Lower lobe of right lung (tissue), 2 donors: ENCODE measurements at regions not wholly inside any gene's neighbourhood (a gene's known extent, or its start where the extent isn't known, plus 50 kb on each side); places are given as distances from the start of the nearest gene placed in this dataset.

Experiments
- ATAC-seq, 2 donors: fragments of 200-7000 bp; cut with Tn5 transposase; one replicate each; pipeline ENCODE4 v1.9.1; 2020 to 2022; ENCODE audit warnings: mild to moderate bottlenecking in 2 of 2, moderate library complexity in 2 of 2
- DNase-seq: peaks from one replicate; pipeline ENCODE4 v3.0.0-alpha.2; 2020
- H3K27ac ChIP-seq: fragments of 200-600 bp; one replicate; pipeline ENCODE4 v1.8.0; 2022
- H3K27me3 ChIP-seq: fragments of 200-600 bp; one replicate; pipeline ENCODE4 v1.8.0; 2022; ENCODE audit warnings: low read depth
- H3K36me3 ChIP-seq: fragments of 200-600 bp; one replicate; pipeline ENCODE4 v1.8.0; 2022; ENCODE audit warnings: mild to moderate bottlenecking
- H3K4me1 ChIP-seq: fragments of 200-600 bp; one replicate; pipeline ENCODE4 v1.8.0; 2022
- H3K4me3 ChIP-seq: fragments of 200-600 bp; one replicate; pipeline ENCODE4 v1.8.0; 2022; ENCODE audit warnings: mild to moderate bottlenecking
- H3K9me3 ChIP-seq: fragments of 200-600 bp; one replicate; pipeline ENCODE4 v1.8.0; 2022
- CTCF ChIP-seq: fragments of 200-600 bp; IDR thresholded peaks from one replicate; pipeline ENCODE4 v1.8.0; 2022; ENCODE audit warnings: antibody characterized with exemption, mild to moderate bottlenecking
- intact Hi-C: fragments of 100-400 bp; cut with DNase I; formaldehyde crosslinking; loops from one replicate; pipeline ENCODE4 v1.11.0; 2022
- donor health status: DM: no; HTN: yes; CAD: no; lungs with severe emphysema.

GRCh38 chr5:17395106-17395880, 102.7 kb upstream of the TAF11L2 start:
- Histone ChIP-seq H3K4me1 (no peaks in the 10 kb centered on the region), H3K9me3 (no peaks in the 10 kb centered on the region), H3K27me3 (peaks cover 5% of the 10 kb centered on the region), H3K36me3 (no peaks in the 10 kb centered on the region), H3K4me3 (no peak overlapping the region), H3K27ac (no peak overlapping the region)
- ATAC-seq, result no peak
- TF ChIP-seq CTCF, result no peak
- intact Hi-C loops, result no loop called here
- no peak for DNase-seq

- DNase-seq (no peak), ATAC-seq (no peak)
- Histone ChIP-seq H3K36me3 (no peaks in the 10 kb centered on the region), H3K4me1 (no peaks in the 10 kb centered on the region), H3K27ac (no peak overlapping the region), H3K9me3 (no peaks in the 10 kb centered on the region), H3K4me3 (no peak overlapping the region), H3K27me3 (peaks cover 5% of the 10 kb centered on the region)
- no peak for TF ChIP-seq CTCF
- intact Hi-C loops, result no loop called here
These were observed 101.8 kb upstream of the TAF11L2 start for GRCh38 chr5:17396247-17396646.

GRCh38 chr5:17398431-17398830, 99.6 kb upstream of the TAF11L2 start:
- intact Hi-C loops, result no loop called here
- DNase-seq, result no peak
- Histone ChIP-seq H3K27ac (no peak overlapping the region), H3K27me3 (peaks cover 5% of the 10 kb centered on the region), H3K4me3 (no peak overlapping the region), H3K4me1 (no peaks in the 10 kb centered on the region), H3K36me3 (no peaks in the 10 kb centered on the region), H3K9me3 (no peaks in the 10 kb centered on the region)
- ATAC-seq, result no peak
- no peak for TF ChIP-seq CTCF

DNA sequence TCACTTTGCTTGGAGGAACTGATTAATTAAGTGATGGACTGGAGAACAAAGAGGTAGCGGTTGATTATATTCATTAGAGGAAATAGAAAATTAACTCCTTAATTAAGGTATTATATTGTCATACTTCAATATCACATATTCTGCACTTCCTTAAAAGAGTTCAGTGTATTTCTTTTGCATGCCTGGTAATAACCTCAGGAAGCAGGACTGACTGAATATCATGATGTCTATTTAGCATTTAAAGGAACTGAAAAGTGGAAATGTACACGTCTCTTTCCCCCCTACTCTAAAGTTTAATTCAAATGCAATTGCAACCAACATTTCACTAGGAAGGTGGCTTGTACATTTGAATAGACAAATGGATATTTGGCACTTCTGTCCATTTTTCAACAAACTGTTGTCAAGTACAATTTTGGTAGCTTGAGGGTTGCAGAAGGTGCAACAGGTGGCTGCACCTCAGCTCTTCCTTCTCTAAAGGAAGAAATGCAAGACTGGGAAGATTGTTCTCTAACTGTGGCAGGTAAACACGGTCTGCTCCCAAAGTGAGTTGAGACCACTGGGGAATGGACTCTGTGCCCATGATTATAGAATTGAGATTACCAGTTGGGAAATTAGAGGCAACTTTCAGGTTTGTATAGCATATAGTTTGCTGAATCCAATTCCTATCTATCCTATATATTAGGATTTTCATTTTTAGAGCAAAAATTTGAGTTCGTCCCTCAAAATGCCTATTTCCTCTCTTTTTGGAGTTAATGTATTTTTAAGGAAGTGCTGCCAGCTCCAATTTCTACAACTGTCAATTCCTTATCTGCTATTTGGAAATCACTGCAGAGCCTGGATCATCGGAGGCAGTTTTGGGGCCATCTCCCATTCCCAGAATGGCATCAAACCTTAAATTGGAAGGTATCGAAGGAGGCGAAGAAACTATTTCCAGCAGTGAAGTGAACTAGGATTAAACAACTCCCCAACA, 98.9 kb upstream of the TAF11L2 start:
- intact Hi-C loops, result no loop called here
- no peak for ATAC-seq
- no peak for TF ChIP-seq CTCF
- DNase-seq, result no peak
- no peak overlapping the region for H3K4me3 ChIP-seq
- H3K27ac ChIP-seq, result no peak overlapping the region
- no peaks in the 10 kb centered on the region for H3K4me1 ChIP-seq
- no peaks in the 10 kb centered on the region for H3K9me3 ChIP-seq
- H3K36me3 ChIP-seq, result no peaks in the 10 kb centered on the region
- peaks cover 5% of the 10 kb centered on the region for H3K27me3 ChIP-seq

- peaks cover 5% of the 10 kb centered on the region for H3K27me3 ChIP-seq
- no peak overlapping the region for H3K27ac ChIP-seq
- ATAC-seq, result no peak
- no peaks in the 10 kb centered on the region for H3K9me3 ChIP-seq
- no peaks in the 10 kb centered on the region for H3K4me1 ChIP-seq
- no peak for DNase-seq
- no peaks in the 10 kb centered on the region for H3K36me3 ChIP-seq
- TF ChIP-seq CTCF, result no peak
- intact Hi-C loops, result no loop called here
- H3K4me3 ChIP-seq, result no peak overlapping the region
These were observed 98.1 kb upstream of the TAF11L2 start for GRCh38 chr5:17399931-17400330.
